Progenitor cell of endocrine pancreas (in vitro differentiated cells): ENCODE measurements at regions not wholly inside any gene's neighbourhood (a gene's known extent, or its start where the extent isn't known, plus 50 kb on each side); places are given as distances from the start of the nearest gene placed in this dataset.

Experiments used
- DNase-seq: peaks from one replicate; pipeline ENCODE4 v3.0.0; 2021; ENCODE audit warnings: low spot score; ENCODE audit not compliant: unreplicated experiment
- H3K27ac Mint-ChIP-seq: 2 replicates; pipeline ENCODE4 v1.8.0; 2021; ENCODE audit warnings: mild to moderate bottlenecking, moderate library complexity, mixed read lengths
- H3K27me3 Mint-ChIP-seq: 2 replicates; pipeline ENCODE4 v1.8.0; 2021; ENCODE audit warnings: mixed read lengths
- H3K36me3 Mint-ChIP-seq: 2 replicates; pipeline ENCODE4 v1.8.0; 2022; ENCODE audit warnings: mixed read lengths; ENCODE audit not compliant: insufficient read depth
- H3K4me1 Mint-ChIP-seq: 2 replicates; pipeline ENCODE4 v1.8.0; 2021; ENCODE audit warnings: low read depth, mixed read lengths
- H3K4me3 Mint-ChIP-seq: 2 replicates; pipeline ENCODE4 v1.8.0; 2021; ENCODE audit warnings: low read depth, mild to moderate bottlenecking, moderate library complexity, mixed read lengths
- H3K9me3 Mint-ChIP-seq: 2 replicates; pipeline ENCODE4 v1.8.0; 2021; ENCODE audit warnings: low read depth, mixed read lengths
- CTCF ChIP-seq: fragments of 200-600 bp; sonication (generic); IDR thresholded peaks from one replicate; pipeline ENCODE4 v1.5.0; 2021; ENCODE audit warnings: antibody characterized with exemption, mild to moderate bottlenecking; ENCODE audit not compliant: unreplicated experiment

- Mint-ChIP-seq H3K4me1 (peaks cover 42% of the 10 kb centered on the region), H3K4me3 (peak overlapping the region; percentile 29), H3K9me3 (peaks cover 5% of the 10 kb centered on the region), H3K27ac (peak overlapping the region; percentile 93), H3K27me3 (no peaks in the 10 kb centered on the region), H3K36me3 (no peaks in the 10 kb centered on the region)
- DNase-seq, result no peak
- no peak for TF ChIP-seq CTCF
These were observed 530.0 kb downstream of the RFC3 start for GRCh38 chr13:34347784-34348573.

GRCh38 chr13:34349091-34349722 lies 531.3 kb downstream of the RFC3 start:
- TF ChIP-seq CTCF, result no peak
- Mint-ChIP-seq H3K27me3 (no peaks in the 10 kb centered on the region), H3K27ac (peak overlapping the region; percentile 43), H3K4me1 (peaks cover 38% of the 10 kb centered on the region), H3K9me3 (peaks cover 5% of the 10 kb centered on the region), H3K36me3 (no peaks in the 10 kb centered on the region), H3K4me3 (no peak overlapping the region)
- no peak for DNase-seq

GRCh38 chr13:34350671-34351070 lies 532.7 kb downstream of the RFC3 start:
- no peak overlapping the region for H3K27ac Mint-ChIP-seq
- H3K9me3 Mint-ChIP-seq, result peaks cover 8% of the 10 kb centered on the region
- DNase-seq, result no peak
- H3K4me1 Mint-ChIP-seq, result peaks cover 36% of the 10 kb centered on the region
- no peaks in the 10 kb centered on the region for H3K27me3 Mint-ChIP-seq
- peaks cover 1% of the 10 kb centered on the region for H3K36me3 Mint-ChIP-seq
- no peak overlapping the region for H3K4me3 Mint-ChIP-seq
- TF ChIP-seq CTCF, result no peak

- Mint-ChIP-seq H3K27ac (no peak overlapping the region), H3K9me3 (peaks cover 8% of the 10 kb centered on the region), H3K4me3 (no peak overlapping the region), H3K4me1 (peaks cover 34% of the 10 kb centered on the region), H3K27me3 (no peaks in the 10 kb centered on the region), H3K36me3 (peaks cover 1% of the 10 kb centered on the region)
- TF ChIP-seq CTCF, result no peak
- DNase-seq, result no peak
These were observed 533.2 kb downstream of the RFC3 start for GRCh38 chr13:34351134-34351533.

- H3K27me3 Mint-ChIP-seq, result no peaks in the 10 kb centered on the region
- no peak overlapping the region for H3K4me3 Mint-ChIP-seq
These were observed 535.0 kb downstream of the RFC3 start for GRCh38 chr13:34352958-34353357.

More at GRCh38 chr13:34352958-34353357, 535.0 kb downstream of the RFC3 start:
- Mint-ChIP-seq H3K36me3 (peaks cover 1% of the 10 kb centered on the region), H3K27ac (no peak overlapping the region), H3K4me1 (peaks cover 20% of the 10 kb centered on the region), H3K9me3 (peaks cover 8% of the 10 kb centered on the region)
- no peak for DNase-seq
- TF ChIP-seq CTCF, result no peak
